NCI-H460 (cell line): ENCODE measurements at regions not wholly inside any gene's neighbourhood (a gene's known extent, or its start where the extent isn't known, plus 50 kb on each side); places are given as distances from the start of the nearest gene placed in this dataset.
"Not testable (repeated sequence)": the region's sequence is repeated elsewhere in the genome, so short reads cannot be mapped to it uniquely, and the experiment has no call there.

Source experiments
- DNase-seq: peaks from one replicate; pipeline ENCODE4 v3.0.0-alpha.2; 2016; ENCODE audit warnings: low read depth; ENCODE audit errors: extremely low read depth

DNA sequence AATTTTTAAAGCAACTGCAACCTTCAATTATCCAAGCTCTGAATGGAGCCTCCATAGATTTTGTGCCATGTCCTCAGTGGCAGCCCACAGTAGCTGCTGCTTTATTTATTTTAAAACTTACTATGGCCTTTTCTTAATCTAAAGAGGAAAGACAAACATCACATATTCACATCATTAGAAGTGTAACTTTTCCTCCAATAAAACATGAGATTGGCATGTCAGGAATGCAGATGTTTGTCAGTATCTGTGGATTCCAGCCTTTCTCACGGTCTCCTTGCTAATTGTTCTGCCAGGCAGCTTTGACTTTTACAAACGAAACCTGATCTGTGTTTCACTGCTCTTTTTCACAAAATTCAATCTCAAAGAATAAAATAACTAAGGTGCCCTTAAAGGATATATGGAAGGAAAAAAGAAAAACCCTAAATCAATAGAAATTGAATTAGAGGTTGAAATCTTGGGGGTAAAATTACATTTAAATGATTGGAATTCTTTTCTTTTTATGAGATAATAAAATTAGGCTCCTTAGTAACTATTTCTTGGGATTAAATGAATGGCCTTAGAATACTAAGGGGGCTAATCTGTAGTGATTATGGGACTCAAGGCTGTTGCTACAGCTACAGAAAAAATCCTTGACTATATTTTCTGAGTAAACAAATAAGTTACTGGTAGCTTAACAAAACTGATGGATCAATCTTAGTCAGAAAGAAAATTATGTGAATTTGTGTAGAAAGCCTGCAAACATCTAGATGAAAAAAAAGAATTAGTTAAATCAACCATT is 151.3 kb downstream of the RTL9 start:
- no peak for DNase-seq

DNA sequence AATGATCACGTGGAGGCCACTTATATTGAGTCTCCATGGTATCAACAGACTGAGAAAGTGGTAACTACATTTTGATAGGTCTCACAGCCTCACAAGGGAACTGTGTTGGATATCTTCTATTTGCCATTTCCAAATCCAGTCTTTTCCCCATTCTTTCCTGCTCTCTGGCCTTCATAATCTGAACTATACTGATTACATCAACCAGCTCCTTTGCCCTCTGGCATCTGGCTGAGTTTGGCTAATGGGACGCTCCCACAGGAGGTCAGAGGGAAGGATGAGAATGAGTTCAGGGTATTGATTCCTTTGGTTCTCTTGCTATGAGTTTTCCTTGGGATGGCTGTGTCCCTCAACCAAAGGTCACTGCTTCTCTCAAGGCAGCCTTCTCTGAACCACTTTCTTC is 152.6 kb downstream of the RTL9 start:
- DNase-seq, result no peak

- no peak for DNase-seq
Measured at GRCh38 chrX:110512341-110512740, 153.7 kb downstream of the RTL9 start.

- DNase-seq, result no peak
Measured at GRCh38 chrX:110514509-110514908, 155.9 kb downstream of the RTL9 start.

- no peak for DNase-seq
Measured at GRCh38 chrX:110519501-110519900, 160.9 kb downstream of the RTL9 start.

DNA sequence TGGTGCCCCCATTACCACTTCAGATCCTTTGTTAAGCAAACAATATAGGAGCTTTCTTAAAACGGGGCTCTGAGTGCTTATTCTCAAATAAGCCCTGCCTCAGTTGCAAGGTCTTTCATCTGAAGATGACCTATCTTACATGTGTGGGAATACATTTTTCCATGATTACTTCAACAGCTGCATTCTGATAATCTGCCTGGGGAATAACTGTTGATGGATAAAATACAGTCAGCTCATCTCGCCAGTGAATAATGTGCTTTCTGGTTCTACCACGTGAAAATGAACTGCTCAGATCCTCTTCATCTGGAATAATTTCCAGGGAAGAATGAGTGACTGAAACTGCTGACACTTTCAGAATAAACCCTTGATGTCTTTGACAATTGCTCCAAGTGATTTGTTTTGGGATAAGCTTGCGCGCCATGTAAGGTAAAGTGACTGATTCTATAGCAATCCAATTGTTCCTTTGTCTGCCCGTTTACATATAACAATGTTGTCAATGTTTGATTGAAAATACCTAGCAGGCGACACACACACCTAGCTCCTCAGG is 161.3 kb downstream of the RTL9 start:
- DNase-seq, result no peak

DNA sequence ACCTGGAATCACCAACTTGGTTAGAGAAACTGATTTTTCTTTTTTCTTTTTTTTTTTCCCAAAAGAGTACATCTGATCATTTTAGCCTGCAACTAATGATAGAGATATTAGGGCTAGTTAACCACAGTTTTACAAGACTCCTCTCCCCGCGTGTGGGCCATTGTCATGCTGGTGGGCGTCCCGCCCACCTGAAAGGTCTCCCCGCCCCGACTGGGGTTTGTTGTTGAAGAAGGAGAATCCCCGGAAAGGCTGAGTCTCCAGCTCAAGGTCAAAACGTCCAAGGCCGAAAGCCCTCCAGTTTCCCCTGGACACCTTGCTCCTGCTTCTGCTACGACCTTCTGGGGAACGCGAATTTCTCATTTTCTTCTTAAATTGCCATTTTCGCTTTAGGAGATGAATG is 162.0 kb downstream of the RTL9 start:
- DNase-seq, result not testable (repeated sequence)

- no peak for DNase-seq
Measured at GRCh38 chrX:110531873-110532580, 173.4 kb downstream of the RTL9 start.

GRCh38 chrX:110532581-110532931 is 173.9 kb downstream of the RTL9 start:
- no peak for DNase-seq

DNA sequence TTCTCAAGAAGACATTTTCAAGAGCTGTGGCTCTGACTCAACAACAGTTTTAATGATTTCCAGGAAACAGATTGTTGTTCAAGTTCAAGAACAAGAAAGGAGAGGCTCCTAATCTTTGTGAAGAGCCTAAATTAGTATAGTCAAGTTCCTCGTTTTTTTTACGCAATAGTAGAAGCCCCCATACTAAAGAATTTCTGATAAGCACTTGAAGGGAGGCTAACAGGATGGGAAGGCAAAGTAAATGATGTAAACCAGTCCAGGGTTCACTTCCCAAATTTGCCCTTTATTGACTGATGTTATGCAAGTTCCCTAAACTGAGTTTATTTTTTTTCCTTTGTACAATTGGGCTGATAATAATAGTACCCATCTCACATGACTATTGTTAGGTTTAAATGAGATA is 178.2 kb downstream of the RTL9 start:
- no peak for DNase-seq

DNA sequence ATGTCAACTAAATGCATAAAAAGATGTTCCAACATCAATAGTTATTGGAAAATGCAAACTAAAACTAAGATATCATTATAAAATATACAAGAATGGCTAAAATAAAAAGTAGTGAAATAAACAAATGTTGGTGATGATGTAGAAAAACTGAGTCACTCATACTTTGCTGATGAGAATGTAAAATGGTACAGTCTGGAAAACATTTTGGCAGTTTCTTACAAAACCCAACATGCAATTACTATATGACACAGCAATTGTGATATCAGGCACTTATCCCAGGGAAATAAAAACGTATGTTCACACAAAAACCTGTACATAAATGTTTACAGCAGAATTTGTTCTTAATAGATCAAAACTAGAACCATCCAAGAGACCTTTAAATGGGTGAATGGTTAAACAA is 182.6 kb downstream of the RTL9 start:
- DNase-seq, result no peak

DNA sequence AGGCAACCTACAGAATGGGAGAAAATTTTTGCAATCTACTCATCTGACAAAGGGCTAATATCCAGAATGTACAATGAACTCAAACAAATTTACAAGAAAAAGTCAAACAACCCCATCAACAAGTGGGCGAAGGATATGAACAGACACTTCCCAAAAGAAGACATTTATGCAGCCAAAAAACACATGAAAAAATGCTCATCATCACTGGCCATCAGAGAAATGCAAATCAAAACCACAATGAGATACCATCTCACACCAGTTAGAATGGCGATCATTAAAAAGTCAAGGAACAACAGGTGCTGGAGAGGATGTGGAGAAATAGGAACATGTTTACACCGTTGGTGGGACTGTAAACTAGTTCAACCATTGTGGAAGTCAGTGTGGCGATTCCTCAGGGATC is 192.2 kb downstream of the RTL9 start:
- not testable (repeated sequence) for DNase-seq

GRCh38 chrX:110557864-110558263 is 199.2 kb downstream of the RTL9 start:
- no peak for DNase-seq

DNA sequence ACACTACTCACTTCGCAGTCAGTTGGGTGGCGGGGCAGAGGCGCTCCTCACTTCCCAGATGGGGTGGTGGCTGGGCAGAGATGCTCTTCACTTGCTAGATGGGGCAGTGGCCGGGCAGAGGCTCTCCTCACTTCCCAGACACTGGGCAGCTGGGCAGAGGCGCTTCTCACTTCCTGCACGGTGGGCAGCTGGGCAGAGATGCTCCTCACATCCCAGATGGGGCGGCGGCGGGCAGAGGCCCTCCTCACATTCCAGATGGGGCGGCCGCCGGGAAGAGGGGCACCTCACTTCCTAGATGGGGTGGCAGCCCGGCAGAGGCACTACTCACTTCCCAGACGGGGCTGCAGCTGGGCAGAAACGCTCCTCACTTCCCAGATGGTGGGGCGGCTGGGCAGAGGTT is 199.8 kb downstream of the RTL9 start:
- no peak for DNase-seq

GRCh38 chrX:110561034-110561433 is 202.4 kb downstream of the RTL9 start:
- DNase-seq, result no peak

DNA sequence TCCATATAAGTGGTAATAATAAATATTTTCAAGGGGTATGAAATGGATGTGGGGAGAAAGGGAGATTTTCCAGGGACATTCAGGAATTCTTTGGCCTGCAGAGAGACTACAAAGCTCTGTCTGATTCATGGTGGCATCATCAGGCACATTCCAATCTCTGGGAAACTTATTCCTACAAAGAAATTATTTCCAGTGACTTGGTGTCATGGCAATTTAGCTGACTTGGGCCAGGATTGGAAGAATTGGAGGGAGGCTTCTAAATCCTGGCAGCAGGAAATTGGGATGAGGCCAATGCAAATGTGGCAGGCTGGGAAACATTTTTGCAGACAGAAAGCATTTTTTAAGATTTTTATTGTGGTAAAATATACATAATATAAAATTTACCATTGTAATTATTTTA is 204.6 kb downstream of the RTL9 start:
- no peak for DNase-seq

- no peak for DNase-seq
Measured at GRCh38 chrX:110568441-110568840, 209.8 kb downstream of the RTL9 start.

DNA sequence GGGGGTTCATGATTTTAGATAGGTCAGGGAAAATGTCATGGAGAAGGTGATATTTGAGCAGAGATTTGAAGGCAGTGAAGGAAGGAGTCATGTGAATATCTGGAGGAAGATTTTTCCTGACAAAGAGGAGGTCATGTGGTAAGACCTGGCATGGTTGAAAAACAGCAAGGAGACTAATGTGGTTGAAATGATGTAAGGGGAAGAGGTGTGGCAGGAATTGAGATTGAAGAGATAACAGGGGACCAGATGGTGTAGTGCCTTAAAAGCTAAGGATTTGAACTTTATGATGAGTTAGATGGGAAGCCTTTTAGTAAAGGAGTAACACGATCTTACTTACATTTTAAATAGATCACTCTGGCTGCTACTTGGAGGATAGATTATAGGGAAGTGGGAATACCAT is 210.9 kb downstream of the RTL9 start:
- DNase-seq, result no peak

- no peak for DNase-seq
Measured at GRCh38 chrX:110578270-110578669, 217.3 kb downstream of the CHRDL1 start.

- DNase-seq, result no peak
Measured at GRCh38 chrX:110584083-110584482, 211.5 kb downstream of the CHRDL1 start.

- DNase-seq, result no peak
Measured at GRCh38 chrX:110588164-110588563, 207.5 kb downstream of the CHRDL1 start.

GRCh38 chrX:110588853-110589252 is 206.8 kb downstream of the CHRDL1 start:
- no peak for DNase-seq
